HG03045 (cell line): ENCODE measurements at regions not wholly inside any gene's neighbourhood (a gene's known extent, or its start where the extent isn't known, plus 50 kb on each side); places are given as distances from the start of the nearest gene placed in this dataset.

Source experiments
- ATAC-seq: cut with Tn5 transposase; IDR thresholded peaks from one replicate; pipeline ENCODE4 v1.9.1; 2021; ENCODE audit warnings: mild to moderate bottlenecking, moderate library complexity; ENCODE audit not compliant: unreplicated experiment

GRCh38 chr20:39893003-39893685 is 795.9 kb downstream of the MAFB start:
- no peak for ATAC-seq

- no peak for ATAC-seq
Observed at GRCh38 chr20:39890697-39891096, 798.3 kb downstream of the MAFB start.

- ATAC-seq = no peak
Observed at GRCh38 chr20:39888310-39888709, 800.7 kb downstream of the MAFB start.

- no peak for ATAC-seq
Observed at GRCh38 chr20:39886650-39887190, 802.3 kb downstream of the MAFB start.

GRCh38 chr20:39885975-39886649 is 802.9 kb downstream of the MAFB start:
- no peak for ATAC-seq

GRCh38 chr20:39882806-39883205 is 806.2 kb downstream of the MAFB start:
- no peak for ATAC-seq

- ATAC-seq = no peak
Observed at GRCh38 chr20:39880890-39881289, 808.1 kb downstream of the MAFB start.

- no peak for ATAC-seq
Observed at GRCh38 chr20:39879296-39879695, 809.7 kb downstream of the MAFB start.

- ATAC-seq = no peak
Observed at GRCh38 chr20:39878809-39879208, 810.2 kb downstream of the MAFB start.

- no peak for ATAC-seq
Observed at GRCh38 chr20:39878320-39878719, 810.7 kb downstream of the MAFB start.

GRCh38 chr20:39877788-39878187 is 811.2 kb downstream of the MAFB start:
- ATAC-seq = no peak

GRCh38 chr20:39876976-39877635 is 811.9 kb downstream of the MAFB start:
- ATAC-seq = no peak

- no peak for ATAC-seq
Observed at GRCh38 chr20:39875492-39876110, 813.4 kb downstream of the MAFB start.

- peak; percentile 83 for ATAC-seq
Observed at GRCh38 chr20:39874049-39874893, 814.8 kb downstream of the MAFB start.

- ATAC-seq = no peak
Observed at GRCh38 chr20:39873286-39873685, 815.8 kb downstream of the MAFB start.

- no peak for ATAC-seq
Observed at GRCh38 chr20:39871013-39871412, 818.0 kb downstream of the MAFB start.

GRCh38 chr20:39865446-39865845 is 823.6 kb downstream of the MAFB start:
- no peak for ATAC-seq

GRCh38 chr20:39862470-39862891 is 826.6 kb downstream of the MAFB start:
- ATAC-seq = no peak

GRCh38 chr20:39861381-39861780 is 827.7 kb downstream of the MAFB start:
- no peak for ATAC-seq

GRCh38 chr20:39857835-39858234 is 831.2 kb downstream of the MAFB start:
- ATAC-seq = no peak
